ENCODE measurements at regions not wholly inside any gene's neighbourhood (a gene's known extent, or its start where the extent isn't known, plus 50 kb on each side); places are given as distances from the start of the nearest gene placed in this dataset.
A peak's percentile ranks its signal among the peaks of the same experiment; 100 is the strongest.

- Mint-ChIP-seq H3K27me3 (no peaks in the 10 kb centered on the region), H3K27ac (no peak overlapping the region), H3K4me1 (ENCODE audit: low read depth) (peaks cover 20% of the 10 kb centered on the region), H3K36me3 (ENCODE audit: insufficient read depth) (no peaks in the 10 kb centered on the region), H3K9me3 (ENCODE audit: low read depth) (no peaks in the 10 kb centered on the region), H3K4me3 (ENCODE audit: low read depth) (no peak overlapping the region)
- TF ChIP-seq, protein P1, sequence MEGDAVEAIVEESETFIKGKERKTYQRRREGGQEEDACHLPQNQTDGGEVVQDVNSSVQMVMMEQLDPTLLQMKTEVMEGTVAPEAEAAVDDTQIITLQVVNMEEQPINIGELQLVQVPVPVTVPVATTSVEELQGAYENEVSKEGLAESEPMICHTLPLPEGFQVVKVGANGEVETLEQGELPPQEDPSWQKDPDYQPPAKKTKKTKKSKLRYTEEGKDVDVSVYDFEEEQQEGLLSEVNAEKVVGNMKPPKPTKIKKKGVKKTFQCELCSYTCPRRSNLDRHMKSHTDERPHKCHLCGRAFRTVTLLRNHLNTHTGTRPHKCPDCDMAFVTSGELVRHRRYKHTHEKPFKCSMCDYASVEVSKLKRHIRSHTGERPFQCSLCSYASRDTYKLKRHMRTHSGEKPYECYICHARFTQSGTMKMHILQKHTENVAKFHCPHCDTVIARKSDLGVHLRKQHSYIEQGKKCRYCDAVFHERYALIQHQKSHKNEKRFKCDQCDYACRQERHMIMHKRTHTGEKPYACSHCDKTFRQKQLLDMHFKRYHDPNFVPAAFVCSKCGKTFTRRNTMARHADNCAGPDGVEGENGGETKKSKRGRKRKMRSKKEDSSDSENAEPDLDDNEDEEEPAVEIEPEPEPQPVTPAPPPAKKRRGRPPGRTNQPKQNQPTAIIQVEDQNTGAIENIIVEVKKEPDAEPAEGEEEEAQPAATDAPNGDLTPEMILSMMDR (IDR thresholded peaks at IDR 0.05; ENCODE audit: unreplicated experiment) = no peak
- DNase-seq (ENCODE audit: low spot score, unreplicated experiment) = no peak
Measured at GRCh38 chr7:85775431-85775830, 588.6 kb upstream of the SEMA3D start.

DNA sequence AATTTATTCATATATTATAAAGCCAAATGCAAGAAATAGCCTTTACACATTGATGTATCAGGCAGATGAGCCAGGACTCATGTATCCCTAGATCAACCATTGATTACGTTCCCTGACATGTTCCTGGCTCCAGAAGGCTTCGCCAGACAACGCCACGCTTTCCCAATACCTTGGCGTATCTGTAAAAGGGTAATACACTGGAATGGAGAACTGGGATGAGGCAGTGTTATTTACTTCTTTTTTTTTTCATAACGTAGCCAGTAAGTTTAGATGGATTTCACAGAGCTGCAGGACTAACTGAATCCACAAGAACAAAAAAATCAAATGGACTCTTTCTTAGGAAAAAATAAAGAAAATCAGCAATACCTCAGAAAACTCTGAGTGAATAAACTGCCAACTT is 588.1 kb upstream of the SEMA3D start:
- no peak overlapping the region for H3K27ac Mint-ChIP-seq
- H3K4me1 Mint-ChIP-seq (ENCODE audit: low read depth) = peaks cover 20% of the 10 kb centered on the region
- H3K36me3 Mint-ChIP-seq (ENCODE audit: insufficient read depth) = no peaks in the 10 kb centered on the region
- H3K27me3 Mint-ChIP-seq = no peaks in the 10 kb centered on the region
- TF ChIP-seq, protein P1 (IDR thresholded peaks at IDR 0.05; ENCODE audit: unreplicated experiment) = no peak
- DNase-seq (ENCODE audit: low spot score, unreplicated experiment) = no peak
- no peak overlapping the region for H3K4me3 Mint-ChIP-seq (ENCODE audit: low read depth)
- no peaks in the 10 kb centered on the region for H3K9me3 Mint-ChIP-seq (ENCODE audit: low read depth)

GRCh38 chr7:85773116-85773728 is 586.4 kb upstream of the SEMA3D start:
- peak overlapping the region; percentile 19 for H3K27ac Mint-ChIP-seq

GRCh38 chr7:85771516-85771915 is 584.7 kb upstream of the SEMA3D start:
- no peaks in the 10 kb centered on the region for H3K27me3 Mint-ChIP-seq
- DNase-seq (ENCODE audit: low spot score, unreplicated experiment) = no peak

More at GRCh38 chr7:85773116-85773728, 586.4 kb upstream of the SEMA3D start:
- peaks cover 22% of the 10 kb centered on the region for H3K4me1 Mint-ChIP-seq (ENCODE audit: low read depth)
- H3K27me3 Mint-ChIP-seq = no peaks in the 10 kb centered on the region
- no peaks in the 10 kb centered on the region for H3K9me3 Mint-ChIP-seq (ENCODE audit: low read depth)
- TF ChIP-seq, protein P1 (IDR thresholded peaks at IDR 0.05; ENCODE audit: unreplicated experiment) = no peak
- no peak overlapping the region for H3K4me3 Mint-ChIP-seq (ENCODE audit: low read depth)
- H3K36me3 Mint-ChIP-seq (ENCODE audit: insufficient read depth) = no peaks in the 10 kb centered on the region
- no peak for DNase-seq (ENCODE audit: low spot score, unreplicated experiment)

DNA sequence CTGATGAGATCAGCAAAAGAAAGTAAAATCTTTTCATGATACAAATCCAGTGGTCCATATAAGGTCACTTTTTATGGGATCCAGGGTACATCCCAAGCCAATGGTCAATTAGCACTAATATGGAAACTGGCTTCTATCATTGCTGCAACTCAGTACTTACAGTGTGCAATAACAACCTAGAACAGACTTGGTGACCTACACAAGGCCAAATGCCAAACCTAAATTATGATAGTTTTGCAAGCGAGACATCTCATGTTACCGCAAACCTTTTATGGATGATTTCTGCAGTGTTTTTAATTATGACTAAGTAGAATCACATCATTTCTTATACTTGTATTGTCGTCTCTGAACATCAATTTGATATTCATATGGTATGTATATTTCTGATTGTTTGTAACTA is 583.5 kb upstream of the SEMA3D start:
- Mint-ChIP-seq H3K27me3 (no peaks in the 10 kb centered on the region), H3K9me3 (ENCODE audit: low read depth) (no peaks in the 10 kb centered on the region), H3K36me3 (ENCODE audit: insufficient read depth) (no peaks in the 10 kb centered on the region), H3K4me1 (ENCODE audit: low read depth) (peaks cover 36% of the 10 kb centered on the region), H3K27ac (no peak overlapping the region), H3K4me3 (ENCODE audit: low read depth) (no peak overlapping the region)
- no peak for DNase-seq (ENCODE audit: low spot score, unreplicated experiment)
- TF ChIP-seq, protein P1 (IDR thresholded peaks at IDR 0.05; ENCODE audit: unreplicated experiment) = no peak

More at GRCh38 chr7:85771516-85771915, 584.7 kb upstream of the SEMA3D start:
- Mint-ChIP-seq H3K4me3 (ENCODE audit: low read depth) (no peak overlapping the region), H3K9me3 (ENCODE audit: low read depth) (no peaks in the 10 kb centered on the region), H3K4me1 (ENCODE audit: low read depth) (peaks cover 33% of the 10 kb centered on the region), H3K27ac (no peak overlapping the region), H3K36me3 (ENCODE audit: insufficient read depth) (no peaks in the 10 kb centered on the region)
- TF ChIP-seq, protein P1 (IDR thresholded peaks at IDR 0.05; ENCODE audit: unreplicated experiment) = no peak
